Activated CD4-positive, alpha-beta T cell treated with anti-CD3 and anti-CD28 coated beads, Interleukin-2, Interleukin-6, amounts not matched to agents 100 ng/mL and 50 ng/mL, durations not matched to agents 16 hours and 8 hours (primary cell): ENCODE measurements at regions not wholly inside any gene's neighbourhood (a gene's known extent, or its start where the extent isn't known, plus 50 kb on each side); places are given as distances from the start of the nearest gene placed in this dataset.
"Not testable (repeated sequence)": the region's sequence is repeated elsewhere in the genome, so short reads cannot be mapped to it uniquely, and the experiment has no call there.

ENCODE experiments used
- DNase-seq: peaks from one replicate; pipeline ENCODE4 v3.0.0-alpha.2; 2020

DNA sequence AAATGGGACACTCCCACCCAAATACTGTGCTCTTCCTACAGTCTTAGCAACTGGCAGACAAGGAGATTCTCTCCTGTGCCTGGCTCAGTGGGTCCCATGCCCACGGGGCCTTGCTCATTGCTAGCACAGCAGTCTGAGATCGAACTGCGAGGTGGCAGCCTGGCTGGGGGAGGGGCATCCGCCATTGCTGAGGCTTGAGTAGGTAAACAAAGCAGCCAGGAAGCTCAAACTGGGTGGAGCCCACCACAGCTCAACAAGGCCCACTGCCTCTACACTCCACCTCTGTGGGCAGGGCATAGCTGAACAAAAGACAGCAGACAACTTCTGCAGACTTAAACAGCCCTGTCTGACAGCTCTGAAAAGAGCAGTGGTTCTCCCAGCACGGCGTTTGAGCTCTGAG is 174.8 kb downstream of the COL12A1 start:
- not testable (repeated sequence) for DNase-seq

DNA sequence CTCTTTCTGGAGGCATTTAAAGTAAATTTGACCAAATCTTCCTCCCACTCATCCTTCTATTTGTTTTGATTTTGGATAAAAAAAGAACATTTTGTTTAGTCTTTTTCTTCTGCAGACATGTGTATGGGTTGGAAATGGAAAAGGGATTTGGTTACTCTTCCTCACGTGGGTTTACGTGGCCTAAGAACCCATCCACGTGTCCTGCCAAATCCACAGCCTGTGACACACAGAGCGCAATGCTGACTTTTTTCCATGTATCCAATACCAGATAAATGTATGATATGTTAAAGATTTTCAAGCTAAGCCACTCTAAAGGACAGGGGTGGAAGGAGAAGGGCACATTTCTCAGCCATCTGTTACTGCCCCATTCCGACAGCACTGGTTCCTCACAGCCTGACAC is 176.5 kb downstream of the COL12A1 start:
- DNase-seq = no peak

DNA sequence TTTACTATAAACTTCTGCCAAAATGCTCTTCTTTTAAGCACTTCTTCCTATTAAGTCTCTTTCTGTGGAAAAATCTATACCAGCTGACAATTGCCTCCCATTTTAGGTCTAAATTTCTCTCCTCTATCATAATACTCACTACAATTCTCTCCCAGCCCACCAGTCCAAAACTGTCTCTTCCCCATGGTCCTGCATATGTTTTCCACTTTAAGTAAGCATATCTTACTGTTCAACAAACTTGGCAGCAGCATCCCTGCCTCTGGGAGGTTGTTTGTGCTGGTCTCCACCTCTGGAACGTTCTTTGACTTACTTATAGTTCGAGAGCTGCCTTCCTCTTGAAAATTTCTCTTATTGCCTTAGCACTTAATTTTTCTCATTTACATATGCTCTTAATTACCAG is 180.5 kb downstream of the COL12A1 start:
- no peak for DNase-seq

DNA sequence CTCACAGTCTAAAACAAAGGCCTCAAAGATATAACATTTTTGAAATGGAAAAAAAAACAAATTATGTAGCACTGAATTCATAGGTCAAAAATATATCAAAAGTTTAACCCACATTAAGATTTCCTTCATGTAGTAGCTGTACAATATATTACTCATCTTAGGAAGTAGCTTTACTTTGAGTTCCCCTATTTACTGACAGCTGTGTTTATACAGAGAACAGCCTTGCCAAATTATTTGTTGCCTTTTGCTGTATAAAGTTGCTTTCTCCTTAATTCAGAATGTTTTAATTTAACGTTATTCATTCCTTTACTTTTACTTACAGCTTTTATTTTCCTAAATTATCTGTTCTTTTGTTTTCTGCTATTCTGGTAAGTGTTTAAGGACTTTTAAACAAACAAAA is 181.0 kb downstream of the COL12A1 start:
- no peak for DNase-seq

DNA sequence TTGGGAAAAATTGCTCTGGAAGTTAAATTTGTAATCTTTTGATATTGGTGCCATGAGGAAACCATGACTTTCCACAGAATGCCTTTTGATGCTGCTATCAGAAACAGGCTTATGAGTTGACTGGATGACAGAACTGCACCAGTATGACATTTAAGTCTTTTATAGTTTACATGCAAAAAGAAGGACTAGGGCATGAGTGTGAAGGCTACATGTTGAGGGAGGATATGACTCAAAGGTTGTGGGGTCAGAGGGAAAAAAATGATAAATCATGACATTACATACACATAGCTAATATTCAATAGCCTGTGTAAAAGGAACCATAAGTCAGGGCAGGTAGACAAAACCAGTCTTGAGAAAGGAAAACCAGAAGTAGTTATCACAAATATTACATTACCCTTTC is 182.2 kb downstream of the COL12A1 start:
- no peak for DNase-seq

DNA sequence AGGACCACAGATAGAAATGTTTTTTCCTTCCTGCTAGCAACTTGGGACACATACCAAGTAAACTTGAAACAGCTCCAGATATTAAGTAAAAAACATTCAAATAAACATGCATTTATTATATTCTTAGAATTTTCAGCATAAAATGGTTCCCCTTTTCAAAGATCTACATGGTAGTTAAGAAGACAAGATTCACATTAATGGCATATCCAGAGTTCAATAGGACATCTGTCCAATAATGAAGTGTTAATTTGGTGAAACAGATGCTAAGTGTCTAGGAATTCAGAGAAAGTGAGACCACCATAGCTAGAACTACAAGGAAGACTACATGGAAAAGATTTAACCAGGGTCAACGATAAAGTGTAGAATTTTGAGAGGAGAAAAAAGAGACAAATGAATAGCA is 184.9 kb downstream of the COL12A1 start:
- DNase-seq = no peak

DNA sequence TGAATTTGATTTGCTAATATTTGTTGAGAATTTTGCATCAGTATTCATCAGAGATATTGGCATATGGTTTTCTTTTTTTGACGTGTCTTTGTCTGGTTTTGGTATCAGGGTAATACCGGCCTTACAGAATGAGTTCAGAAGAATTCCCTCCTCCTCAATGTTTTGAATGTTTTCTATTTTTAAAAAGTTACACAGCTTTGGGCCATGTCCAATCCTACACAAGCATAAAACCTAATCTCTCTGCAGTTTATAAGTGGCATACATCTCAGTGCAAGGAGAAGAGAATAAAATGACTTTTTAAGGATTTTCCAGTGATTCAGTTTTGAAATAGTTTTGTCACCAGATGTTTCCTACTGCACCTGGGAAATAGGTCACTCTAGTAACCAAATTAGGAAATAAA is 185.5 kb downstream of the COL12A1 start:
- no peak for DNase-seq

DNA sequence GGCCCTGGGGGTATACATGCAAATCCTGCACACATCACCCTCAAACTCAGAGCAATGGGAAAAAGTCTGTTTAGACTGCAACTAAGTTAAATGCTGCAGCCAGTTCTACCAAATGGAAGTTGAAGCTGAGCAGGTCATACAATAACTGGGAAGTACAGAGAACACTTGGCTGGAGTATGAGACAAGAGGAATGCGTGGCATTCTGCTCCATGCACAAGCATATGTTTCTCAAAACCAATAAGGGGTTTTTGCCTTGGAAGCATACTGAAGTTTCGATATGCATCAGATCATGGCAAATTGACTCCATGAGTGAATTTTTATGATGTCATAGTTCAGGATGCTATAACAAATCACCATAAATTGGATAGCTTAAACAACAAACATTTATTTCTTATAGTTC is 193.8 kb downstream of the COL12A1 start:
- DNase-seq = no peak

DNA sequence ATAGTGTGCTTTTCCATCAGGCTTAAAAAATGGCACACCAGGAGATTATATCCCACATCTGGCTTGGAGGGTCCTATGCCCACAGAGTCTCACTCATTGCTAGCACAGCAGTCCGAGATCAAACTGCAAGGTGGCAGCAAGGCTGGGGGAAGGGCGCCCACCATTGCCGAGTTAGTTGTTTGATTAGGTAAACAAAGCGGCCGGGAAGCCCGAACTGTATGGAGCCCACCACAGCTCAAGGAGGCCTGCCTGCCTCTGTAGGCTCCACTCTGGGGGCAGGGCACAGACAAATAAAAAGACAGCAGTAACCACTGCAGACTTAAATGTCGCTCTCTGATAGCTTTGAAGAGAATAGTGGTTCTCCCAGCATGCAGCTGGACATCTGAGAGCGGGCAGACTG is 201.9 kb downstream of the COL12A1 start:
- DNase-seq = not testable (repeated sequence)

DNA sequence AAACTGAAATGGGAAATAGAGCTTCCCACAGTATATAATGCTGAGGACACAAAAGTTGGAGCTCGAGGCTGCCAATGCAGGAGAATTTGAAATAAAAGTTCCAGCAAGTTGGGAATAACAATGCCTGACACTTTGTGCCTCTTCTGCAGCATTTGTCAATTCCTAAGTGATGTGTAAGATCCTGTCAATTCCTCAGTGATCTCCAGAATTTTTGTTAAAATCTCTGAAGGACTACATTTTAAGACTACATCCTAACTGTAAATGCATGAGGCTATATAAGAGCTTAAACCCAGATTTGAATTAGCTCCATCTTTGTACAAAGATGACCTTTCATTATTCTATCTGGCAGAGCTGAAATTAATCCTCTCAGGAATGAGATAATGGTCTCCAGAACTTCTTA is 208.2 kb downstream of the COL12A1 start:
- no peak for DNase-seq

DNA sequence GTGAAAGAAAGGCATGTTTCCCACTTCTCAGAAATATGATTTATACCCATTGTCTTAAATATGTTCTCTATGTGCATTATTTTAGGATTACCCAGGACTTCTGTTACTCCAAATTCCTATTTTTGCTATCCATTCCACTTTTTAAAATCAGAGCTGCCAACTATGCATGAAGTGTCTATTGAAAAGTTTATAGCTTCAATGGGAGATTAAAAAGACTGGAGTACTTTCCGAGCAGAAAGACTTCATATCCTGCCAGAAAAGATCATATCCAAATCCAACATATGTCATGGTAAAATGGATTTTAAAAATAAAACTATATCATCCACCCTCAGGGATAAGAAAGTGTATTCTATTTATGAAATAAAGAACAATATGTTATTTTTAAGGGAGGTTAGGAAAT is 212.7 kb downstream of the COL12A1 start:
- DNase-seq = no peak

DNA sequence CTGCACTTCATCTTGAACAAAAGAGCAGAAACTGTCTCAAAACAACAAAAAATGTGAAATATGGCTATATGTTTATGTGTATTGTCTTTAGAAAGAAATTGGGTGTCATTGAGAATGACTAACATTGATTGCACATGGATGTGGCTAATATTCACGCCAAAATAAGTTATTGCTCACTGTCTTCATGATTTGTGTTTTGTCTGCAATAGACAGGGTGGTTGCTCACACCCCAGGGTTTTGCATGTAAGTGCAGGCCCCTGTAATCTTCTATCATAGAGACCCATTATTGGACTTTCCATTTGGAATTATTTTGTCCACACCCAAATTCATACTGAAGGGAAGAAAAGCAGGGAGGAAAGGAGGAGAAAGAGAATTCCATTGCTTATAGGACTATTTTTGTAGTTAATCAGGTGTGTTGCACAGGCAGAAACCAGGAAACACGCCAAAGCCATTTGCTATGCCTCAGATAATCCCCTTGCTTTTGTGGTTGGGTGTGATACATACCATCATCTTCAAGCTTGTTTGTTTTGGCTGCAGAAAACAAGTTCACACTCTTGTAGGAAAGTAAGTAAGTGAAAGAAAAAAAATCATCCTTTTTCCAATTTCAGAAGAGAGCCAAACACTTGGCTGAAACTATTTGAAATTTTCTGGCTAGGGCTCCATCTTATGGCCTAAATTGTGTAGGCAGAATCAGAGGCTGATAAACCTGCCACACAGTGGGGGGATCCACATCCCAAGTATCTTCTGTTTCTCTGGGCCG is 214.1 kb downstream of the COL12A1 start:
- no peak for DNase-seq

DNA sequence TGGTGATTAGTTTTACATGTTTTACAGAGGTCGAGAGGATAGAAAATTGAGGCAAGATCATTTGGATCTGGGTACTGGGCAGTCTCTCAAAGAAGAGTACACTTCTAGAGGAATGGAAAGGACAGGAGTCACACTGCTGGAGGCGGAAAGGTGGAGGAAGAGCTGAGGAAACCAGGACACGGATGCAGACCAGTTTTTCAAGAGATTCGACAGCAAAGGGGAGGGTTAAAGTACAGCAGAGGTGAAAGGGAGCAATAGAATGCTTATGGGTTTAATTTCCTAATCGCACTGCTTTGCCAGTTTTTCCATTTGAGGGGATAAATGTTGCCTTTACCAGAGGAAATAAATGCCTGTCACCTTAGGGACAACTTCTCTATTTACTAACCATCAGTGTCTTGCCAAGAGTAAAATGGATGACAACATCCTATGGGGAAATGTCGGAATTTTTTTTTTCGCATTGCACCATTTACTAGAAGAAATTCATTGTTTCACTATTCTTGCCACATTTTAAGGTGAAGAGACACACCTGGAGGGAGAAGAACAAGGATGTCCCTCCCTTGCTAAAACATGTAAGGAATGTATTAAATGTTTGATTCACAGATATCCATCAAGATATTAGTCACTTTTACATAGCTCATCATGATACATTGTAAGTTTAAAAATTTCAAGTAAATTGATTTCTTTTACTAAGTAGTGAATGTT is 226.6 kb downstream of the COL12A1 start:
- no peak for DNase-seq

DNA sequence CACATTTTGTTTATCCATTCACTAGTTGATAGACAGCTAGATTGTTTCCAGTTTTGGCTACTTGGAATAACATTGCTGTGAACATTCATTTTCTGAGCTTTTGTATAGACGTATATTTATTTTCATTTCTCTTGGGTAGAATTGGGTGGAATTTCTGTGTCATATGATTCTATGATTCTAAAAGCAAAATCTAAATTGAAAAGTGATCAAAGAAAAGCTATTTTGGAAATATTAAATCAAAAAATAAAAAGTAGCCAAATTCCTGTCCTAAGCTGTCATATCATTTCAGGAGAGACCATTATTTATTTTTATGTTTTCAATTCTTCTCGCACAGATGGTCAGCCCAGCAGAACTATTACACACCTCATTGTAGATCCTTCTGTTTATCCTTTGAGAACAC is 229.2 kb downstream of the COL12A1 start:
- DNase-seq = no peak

DNA sequence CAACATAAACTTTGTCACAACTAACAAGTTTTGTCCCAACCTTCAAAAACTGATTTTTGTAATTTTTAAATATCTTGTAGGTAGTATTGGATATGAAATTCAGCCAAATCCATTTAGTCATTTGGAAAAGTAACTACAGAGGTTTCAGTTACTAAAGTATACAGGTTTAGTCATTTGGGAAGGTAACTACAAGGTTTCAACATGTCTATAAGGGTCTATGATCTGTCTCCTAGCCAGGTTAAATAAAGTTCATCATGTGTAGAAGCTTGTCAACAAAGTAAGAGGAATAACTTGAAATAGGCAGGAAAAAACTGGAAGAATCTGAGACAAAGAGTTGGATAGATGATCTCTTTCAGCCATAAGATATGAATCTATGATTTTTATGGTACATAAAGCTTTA is 229.8 kb downstream of the COL12A1 start:
- DNase-seq = no peak

DNA sequence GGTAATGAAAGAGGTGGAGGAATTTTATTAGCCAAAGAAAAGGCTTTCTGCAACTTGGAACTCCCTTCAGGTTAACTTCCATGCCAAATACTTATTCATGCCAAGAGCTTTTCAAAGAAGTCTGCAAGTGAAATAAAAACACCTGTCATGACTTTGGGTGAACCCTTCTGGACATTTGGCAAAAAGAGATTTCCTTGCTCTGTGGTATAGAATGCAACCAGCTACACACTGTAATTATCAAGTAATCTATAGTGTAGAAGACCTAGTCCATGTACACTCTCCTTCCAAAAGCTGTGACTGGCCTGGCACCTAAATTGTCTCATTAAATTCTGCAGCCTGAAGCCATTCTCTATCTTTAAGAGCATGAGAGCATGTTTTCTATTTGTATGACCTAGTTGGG is 232.3 kb downstream of the COL12A1 start:
- no peak for DNase-seq

DNA sequence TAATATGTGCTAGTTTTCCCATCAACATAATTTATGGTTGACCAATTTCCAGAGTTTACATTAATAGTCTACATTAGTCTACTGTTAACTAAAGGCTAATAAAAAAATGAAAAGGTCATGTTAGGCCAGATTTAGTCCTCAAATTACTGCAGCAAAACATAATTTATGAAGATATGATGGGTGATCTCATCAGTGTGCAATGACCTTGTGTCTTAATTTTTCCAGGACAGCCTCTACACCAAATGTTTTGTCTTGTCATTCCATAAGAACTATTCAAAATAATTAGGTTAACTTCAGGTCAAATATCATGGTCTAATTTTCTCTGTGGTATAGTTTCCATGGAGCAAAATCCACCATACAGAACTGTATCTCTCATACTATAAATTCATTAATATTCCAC is 234.2 kb downstream of the COL12A1 start:
- DNase-seq = no peak

DNA sequence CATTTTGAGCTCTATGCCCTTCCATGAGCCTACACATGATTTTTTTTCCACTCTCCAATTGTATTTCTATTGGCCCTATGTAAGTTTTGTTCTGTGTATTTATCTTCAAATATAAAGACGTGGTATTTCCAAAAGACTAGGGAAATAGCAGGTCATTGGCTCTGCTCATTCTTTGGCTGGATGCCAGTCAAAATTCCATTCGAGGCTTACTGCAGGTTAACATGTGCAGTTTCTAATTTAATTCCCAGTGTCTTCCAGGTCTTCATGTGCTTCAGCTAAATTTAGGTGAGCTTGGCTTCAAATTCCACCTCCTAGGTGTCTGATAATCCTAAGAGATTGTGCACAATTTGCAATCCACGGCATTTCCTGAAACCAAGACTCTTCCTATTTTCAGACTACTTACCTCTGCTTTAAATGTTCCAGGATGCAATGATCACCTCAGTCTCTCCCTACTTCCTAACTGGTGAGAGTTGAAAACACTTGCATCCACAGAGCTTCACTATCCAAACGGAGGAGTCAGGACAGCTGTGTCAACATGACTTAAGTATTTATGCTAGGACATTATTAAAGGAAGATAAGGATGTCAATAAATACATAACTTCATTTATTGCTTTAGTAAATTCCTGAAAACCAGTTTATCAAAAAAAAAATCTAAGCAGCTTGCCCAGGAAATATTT is 236.1 kb downstream of the COL12A1 start:
- DNase-seq = no peak

DNA sequence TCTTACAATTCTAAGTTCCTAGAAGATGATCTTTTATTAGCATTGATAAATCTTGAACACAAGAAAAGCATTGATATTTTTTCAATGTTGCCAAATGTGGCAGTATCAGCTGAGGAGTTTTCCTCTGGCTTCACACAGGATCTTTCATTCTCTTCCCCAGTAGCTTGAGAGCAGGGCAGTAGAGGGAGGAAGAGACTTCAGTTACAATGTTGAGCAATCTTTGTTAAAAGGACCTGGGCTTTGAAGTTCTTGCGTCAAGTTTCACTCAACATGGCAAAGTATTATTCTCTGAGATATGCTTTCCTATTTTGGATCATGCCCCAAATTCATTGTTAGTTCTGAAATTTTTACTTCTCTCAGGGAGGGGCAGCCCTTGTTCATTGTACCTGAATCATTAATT is 238.0 kb downstream of the COL12A1 start:
- DNase-seq = no peak

DNA sequence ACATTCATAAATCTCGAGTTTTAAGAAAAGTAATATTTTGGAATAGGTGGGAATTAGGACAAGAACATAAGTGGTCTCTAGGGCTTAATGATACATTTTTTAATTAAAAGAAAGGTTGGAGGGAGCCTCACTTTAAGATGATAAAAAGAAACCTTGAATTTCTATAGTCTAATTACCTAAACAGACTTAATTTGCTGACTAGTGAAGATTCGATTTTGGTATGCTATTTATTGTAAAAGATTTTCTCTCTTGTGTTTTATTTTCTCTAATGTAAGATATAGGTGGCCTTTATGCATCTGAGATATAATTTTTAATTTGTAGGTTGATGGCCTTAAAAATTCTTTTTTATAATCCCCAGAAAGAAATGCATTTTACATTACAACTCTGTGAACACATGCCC is 239.1 kb downstream of the COL12A1 start:
- DNase-seq = no peak

DNA sequence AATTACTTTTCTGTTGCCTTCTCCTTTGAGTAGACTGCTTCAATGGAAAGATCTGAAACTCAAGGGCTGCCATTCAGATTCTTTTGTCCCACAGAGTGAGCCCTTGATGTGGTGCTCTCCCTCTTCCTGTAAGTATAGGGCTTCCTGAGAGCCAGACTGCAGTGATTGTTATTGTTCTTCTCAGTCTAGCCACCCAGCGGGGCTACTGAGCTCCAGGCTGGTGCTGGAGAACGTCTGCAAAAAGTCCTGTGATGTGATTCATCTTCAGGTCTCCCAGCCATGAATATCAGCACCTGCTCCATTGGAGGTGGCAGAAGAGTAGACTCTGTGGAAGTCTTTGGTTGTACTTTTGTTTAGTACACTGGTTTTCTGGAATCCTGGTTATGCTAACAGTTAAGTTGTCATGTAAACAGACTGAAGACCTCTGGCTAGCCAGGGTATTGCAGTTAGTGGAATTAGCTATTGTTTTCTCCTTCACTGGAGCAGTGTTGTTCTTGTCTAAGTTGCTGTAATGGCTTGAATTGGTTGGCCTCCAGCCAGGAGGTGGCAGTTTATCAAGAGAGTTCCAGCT is 240.9 kb downstream of the COL12A1 start:
- no peak for DNase-seq

DNA sequence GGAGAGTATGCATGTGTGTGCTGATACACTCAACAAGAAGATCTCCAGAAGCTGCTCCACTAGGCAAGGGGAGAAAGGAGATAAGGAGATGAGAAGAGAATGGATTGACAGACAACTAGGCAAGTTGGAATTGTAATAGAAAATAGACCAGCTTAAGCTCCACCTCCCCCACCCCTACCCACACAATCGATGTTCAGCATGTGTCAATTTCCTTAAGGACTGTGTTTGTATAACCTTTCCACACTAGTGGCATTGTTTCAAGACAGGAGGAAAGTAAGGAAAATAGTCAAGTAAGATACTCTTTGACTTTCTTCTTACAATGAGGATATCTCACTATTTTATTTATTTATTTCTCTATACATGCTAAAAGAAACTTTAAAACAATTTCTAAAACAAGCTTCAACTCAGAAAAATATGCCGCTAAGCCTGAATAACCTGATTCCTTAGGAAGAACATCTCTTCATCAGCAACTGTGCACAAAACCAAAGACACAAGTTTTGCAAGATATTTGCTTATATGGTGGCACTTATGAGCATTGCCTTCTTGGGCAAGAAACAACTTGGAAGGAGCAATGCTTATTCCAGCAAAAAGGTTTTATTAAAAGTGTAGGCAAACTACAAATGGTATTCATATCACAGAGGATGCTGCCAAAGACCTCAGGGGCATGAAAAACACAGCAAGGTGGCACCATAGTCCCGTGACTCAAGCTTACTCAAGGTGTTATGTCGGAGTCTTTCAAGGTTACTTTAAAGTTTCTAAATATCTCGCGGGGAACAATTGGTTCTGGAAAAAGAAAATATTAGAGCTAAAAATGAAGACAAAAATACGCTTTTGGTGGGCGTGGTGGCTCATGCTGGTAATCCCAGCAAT is 249.1 kb downstream of the COL12A1 start:
- no peak for DNase-seq

DNA sequence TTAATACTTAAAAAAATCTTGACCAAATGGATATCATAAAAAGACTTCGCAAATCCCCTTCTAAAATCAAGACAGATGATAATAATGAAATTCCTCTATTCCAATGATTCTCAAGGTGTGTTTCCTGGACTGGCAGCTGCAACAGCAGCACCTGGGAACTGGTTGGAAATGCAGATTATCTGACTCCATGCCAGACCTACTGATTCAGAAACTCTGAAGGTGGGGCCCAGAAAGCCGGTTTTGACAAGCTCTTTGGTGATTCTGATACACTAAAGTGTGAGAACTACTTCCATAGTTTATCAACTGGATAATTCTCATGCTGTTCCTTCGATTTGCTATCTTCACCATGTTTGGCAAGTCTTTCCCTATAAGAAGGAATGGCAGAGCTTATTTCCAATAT is 252.1 kb downstream of the COL12A1 start:
- no peak for DNase-seq
